ENCODE measurements at regions not wholly inside any gene's neighbourhood (a gene's known extent, or its start where the extent isn't known, plus 50 kb on each side); places are given as distances from the start of the nearest gene placed in this dataset.

DNA sequence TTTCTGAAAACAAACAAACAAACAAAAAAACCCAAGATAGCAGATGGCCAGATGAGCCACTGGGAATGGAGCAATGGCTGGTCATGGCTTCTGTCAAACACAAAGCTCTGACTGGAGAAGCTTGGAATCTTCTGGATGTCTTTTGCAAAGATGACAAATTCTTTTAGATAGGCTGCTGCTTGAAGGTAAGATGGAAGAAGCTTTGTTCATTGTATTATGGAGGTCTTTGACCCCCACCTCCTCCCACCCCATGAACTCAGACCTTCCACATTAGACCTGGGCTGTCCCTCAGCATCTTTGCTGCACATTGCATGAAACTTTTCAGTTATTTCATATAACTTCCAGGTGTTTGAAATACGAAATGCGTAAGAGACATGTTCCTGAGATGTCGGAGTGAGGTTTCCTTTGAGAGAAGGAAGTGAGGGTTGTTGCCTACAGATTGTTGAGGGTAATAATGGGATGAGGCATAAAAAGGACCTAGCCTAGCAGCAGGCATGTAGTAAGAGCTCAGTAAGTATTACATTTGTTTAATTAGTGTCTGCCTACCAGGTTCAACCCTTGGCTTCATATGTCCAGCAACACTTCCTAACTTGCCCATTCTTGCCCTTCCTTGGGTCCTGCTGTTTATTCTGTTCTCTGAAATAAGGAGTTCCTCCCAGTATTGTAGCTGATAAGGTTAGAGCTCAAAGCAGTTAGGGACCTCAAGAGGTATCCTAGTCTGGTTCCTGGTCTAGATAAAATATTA lies 51.4 kb upstream of the IER3 start:
- no peak overlapping the region for H3K4me3 ChIP-seq
- H2AFZ ChIP-seq = no peak overlapping the region
- no peaks in the 10 kb centered on the region for H3K79me2 ChIP-seq
- no peaks in the 10 kb centered on the region for H3K27me3 ChIP-seq
- no peaks in the 10 kb centered on the region for H4K20me1 ChIP-seq (ENCODE audit: insufficient read depth, poor library complexity, severe bottlenecking)
- no peak overlapping the region for H3K27ac ChIP-seq
- no peak for TF ChIP-seq EZH2 (IDR thresholded peaks at IDR 0.05; ENCODE audit: borderline replicate concordance)
- H3K36me3 ChIP-seq (replicated peaks; ENCODE audit: insufficient read depth, low read depth) = no peaks in the 10 kb centered on the region
- H3K4me1 ChIP-seq (ENCODE audit: insufficient read depth) = peaks cover 3% of the 10 kb centered on the region
- no peaks in the 10 kb centered on the region for H3K9me2 ChIP-seq (replicated peaks; ENCODE audit: insufficient read depth)
- no peak overlapping the region for H3K4me2 ChIP-seq
- 99% methylated on average over 3 of the region's 3 CpGs for WGBS (ENCODE audit: low lambda C conversion rate, missing lambda C conversion rate)
- no peaks in the 10 kb centered on the region for H3K9me3 ChIP-seq (ENCODE audit: low read depth)
- no peak for DNase-seq (ENCODE audit: low spot score)
